SU-DHL-6 (cell line): ENCODE measurements at regions not wholly inside any gene's neighbourhood (a gene's known extent, or its start where the extent isn't known, plus 50 kb on each side); places are given as distances from the start of the nearest gene placed in this dataset.

Source experiments
- CTCF ChIP-seq: fragments of 200-600 bp; sonication (generic); IDR thresholded peaks from one replicate; pipeline ENCODE4 v1.5.1; 2017; ENCODE audit warnings: antibody characterized with exemption, mild to moderate bottlenecking, low read length, moderate library complexity; ENCODE audit not compliant: insufficient read depth, poor library complexity, severe bottlenecking
- EZH2phosphoT487 ChIP-seq: fragments of 200-600 bp; sonication (generic), shearing (Covaris generic); conservative IDR thresholded peaks from 2 replicates; pipeline ENCODE4 v1.6.1; 2018; ENCODE audit warnings: mild to moderate bottlenecking, antibody characterized with exemption, low read length, moderate library complexity, mixed read lengths

DNA sequence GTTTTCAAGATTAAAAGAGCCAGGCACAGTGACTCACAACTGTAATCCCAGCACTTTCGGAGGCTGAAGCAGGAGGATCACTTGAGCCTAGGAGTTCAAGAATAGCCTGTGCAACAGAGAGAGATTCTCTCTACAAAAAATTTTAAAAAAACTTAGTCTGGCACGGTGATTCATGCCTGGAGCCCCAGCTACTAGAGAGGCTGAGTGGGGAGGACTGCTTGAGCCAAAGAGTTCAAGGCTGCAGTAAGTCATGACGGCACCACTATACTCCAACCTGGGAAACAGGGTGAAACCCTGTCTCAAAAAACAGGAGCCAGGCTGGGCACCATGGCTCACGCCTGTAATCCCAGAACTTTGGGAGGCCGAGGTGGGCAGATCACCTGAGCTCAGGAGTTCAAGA is 86.6 kb upstream of the KCTD7 start:
- TF ChIP-seq CTCF (no peak), EZH2phosphoT487 (no peak)
